HepG2 (cell line): ENCODE measurements at regions not wholly inside any gene's neighbourhood (a gene's known extent, or its start where the extent isn't known, plus 50 kb on each side); places are given as distances from the start of the nearest gene placed in this dataset.

Source experiments
- ARNT ChIP-seq: fragments of 450-650 bp; IDR thresholded peaks from 2 replicates; pipeline ENCODE4 v1.6.1; 2017
- MAFK ChIP-seq, 2 experiments: IDR thresholded peaks in 1 of 2; conservative IDR thresholded peaks in 1 of 2; 2 replicates each; pipeline ENCODE4 v1.6.1; 2011; ENCODE audit warnings: improper control_type of control experiment in 2 of 2, low read length in 2 of 2
- MED13 ChIP-seq: sonication (generic); formaldehyde crosslinking; IDR thresholded peaks from 2 replicates; pipeline ENCODE4 v1.5.0; 2020; ENCODE audit warnings: missing genetic modification reagents

DNA sequence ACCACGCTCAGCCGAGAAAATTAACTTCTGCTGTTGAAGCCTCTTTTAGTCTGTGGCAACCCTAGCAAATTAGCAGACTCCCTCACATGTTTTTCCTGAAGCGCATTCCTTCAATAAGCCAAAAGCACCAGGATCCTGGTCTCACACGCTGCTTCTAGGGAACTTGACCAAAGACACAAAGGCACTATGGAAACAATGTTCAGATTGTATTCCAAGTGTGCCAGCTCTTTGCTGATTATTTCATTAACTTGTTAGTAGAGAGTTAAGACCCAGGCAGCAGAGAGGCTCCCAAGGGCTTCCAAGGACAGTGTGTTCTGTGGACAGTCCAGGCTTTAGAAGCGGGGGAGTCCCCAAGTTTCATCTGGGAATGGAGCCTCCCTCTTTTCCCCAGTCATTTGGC is 94.4 kb upstream of the BASP1 start:
- TF ChIP-seq ARNT (no peak), MAFK (conservative IDR thresholded peaks at IDR 0.05 in 1 of 2, IDR thresholded peaks at IDR 0.05 in 1 of 2; ENCODE audit: low read length in 2 of 2) (no peak), MED13 (CRISPR knock-in tag) (no peak)
